T-cell (primary cell): ENCODE measurements at regions not wholly inside any gene's neighbourhood (a gene's known extent, or its start where the extent isn't known, plus 50 kb on each side); places are given as distances from the start of the nearest gene placed in this dataset.

Experiments
- ATAC-seq, 4 experiments: fragments of 200-7000 bp in 3 of 4; fragments of 150-1000 bp in 1 of 4; cut with Tn5 transposase; replicated peaks in 1 of 4; 1 replicate in 3 of 4; 2 replicates in 1 of 4; pipeline ENCODE4 v1.10.0; 2021; ENCODE audit warnings: moderate library complexity in 3 of 4, mild to moderate bottlenecking in 2 of 4, moderate number of reproducible peaks in 1 of 4
- CTCF ChIA-PET, 2 donors: fragments of 300-600 bp; sonication (Branson Sonifier 250); formaldehyde crosslinking; loops; one replicate each; lab custom pipeline; 2022; ENCODE audit warnings: antibody characterized with exemption in 2 of 2; lab: Charles Lee
- POLR2A ChIA-PET, 2 donors: fragments of 300-600 bp; sonication (Branson Sonifier 250); formaldehyde crosslinking; loops; one replicate each; lab custom pipeline; 2022; ENCODE audit warnings: antibody characterized with exemption in 2 of 2; lab: Charles Lee
- DNase-seq, 35 experiments: peaks; one replicate each; pipeline versions ENCODE4 v3.0.0 to v3.0.0-alpha.2; 2013 to 2023
- H3K27ac ChIP-seq: one replicate; pipeline ENCODE4 v1.5.1; 2013; ENCODE audit warnings: low read length
- H3K27me3 ChIP-seq, 2 experiments: replicated peaks in 1 of 2; 1 replicate in 1 of 2; 2 replicates in 1 of 2; pipeline versions ENCODE4 v1.6.1 to v1.7.0; 2013; ENCODE audit warnings: low read length in 1 of 2, mixed read lengths in 1 of 2; ENCODE audit not compliant: control insufficient read depth in 2 of 2, insufficient read depth in 2 of 2; ENCODE audit errors: extremely low read depth in 1 of 2
- H3K36me3 ChIP-seq, 2 donors: 1 replicate in 1 of 2; 2 replicates in 1 of 2; pipeline versions ENCODE4 v1.6.1 to v1.7.0; 2013; ENCODE audit warnings: low read length in 1 of 2; ENCODE audit not compliant: control insufficient read depth in 2 of 2, insufficient read depth in 1 of 2; ENCODE audit errors: extremely low read depth in 1 of 2
- H3K4me1 ChIP-seq, 2 experiments: 1 replicate in 1 of 2; 2 replicates in 1 of 2; pipeline versions ENCODE4 v1.6.1 to v1.7.0; 2013; ENCODE audit warnings: low read length in 2 of 2, mixed read lengths in 1 of 2; ENCODE audit not compliant: insufficient read depth in 2 of 2, control insufficient read depth in 1 of 2; ENCODE audit errors: extremely low read depth in 1 of 2
- H3K4me3 ChIP-seq, 2 donors: 1 replicate in 1 of 2; 2 replicates in 1 of 2; pipeline versions ENCODE4 v1.5.1 to v1.7.0; 2013; ENCODE audit warnings: mild to moderate bottlenecking in 2 of 2, low read length in 1 of 2, moderate library complexity in 1 of 2; ENCODE audit not compliant: control insufficient read depth in 1 of 2; ENCODE audit errors: extremely low read depth in 1 of 2
- H3K9me3 ChIP-seq: 2 replicates; pipeline ENCODE4 v1.7.0; 2013
- H3K27ac Mint-ChIP-seq, 2 donors: one replicate each; pipeline ENCODE4 v1.8.0; 2020 to 2021; ENCODE audit warnings: mild to moderate bottlenecking in 2 of 2, mixed read lengths in 2 of 2
- H3K27me3 Mint-ChIP-seq, 2 donors: one replicate each; pipeline ENCODE4 v1.8.0; 2021 to 2022; ENCODE audit warnings: mixed read lengths in 2 of 2
- H3K36me3 Mint-ChIP-seq: one replicate; pipeline ENCODE4 v1.8.0; 2021; ENCODE audit warnings: mixed read lengths
- H3K4me1 Mint-ChIP-seq, 3 donors: one replicate each; pipeline ENCODE4 v1.8.0; 2020 to 2022; ENCODE audit warnings: mixed read lengths in 3 of 3, mild to moderate bottlenecking in 1 of 3
- H3K4me3 Mint-ChIP-seq, 3 donors: one replicate each; pipeline ENCODE4 v1.8.0; 2020 to 2022; ENCODE audit warnings: mild to moderate bottlenecking in 3 of 3, mixed read lengths in 3 of 3, moderate library complexity in 3 of 3
- H3K9me3 Mint-ChIP-seq, 3 donors: one replicate each; pipeline ENCODE4 v1.8.0; 2020 to 2022; ENCODE audit warnings: mixed read lengths in 3 of 3
- WGBS: methylation state at CpG from one replicate; pipeline ENCODE4 v1.1.5; 2013; ENCODE audit warnings: missing lambda C conversion rate; ENCODE audit not compliant: insufficient coverage; 5-methylcytosine and 5-hydroxymethylcytosine counted together

- Mint-ChIP-seq H3K4me1 (no peaks in the 10 kb centered on the region), H3K27ac (no peak overlapping the region), H3K9me3 (no peaks in the 10 kb centered on the region), H3K27me3 (peaks cover 10 to 16% of the 10 kb centered on the region in 2 donors), H3K4me3 (no peak overlapping the region), H3K36me3 (no peaks in the 10 kb centered on the region)
- ATAC-seq (no peak), DNase-seq (no peak)
- Histone ChIP-seq H3K36me3 (no peaks in the 10 kb centered on the region), H3K4me3 (no peak overlapping the region), H3K4me1 (no peaks in the 10 kb centered on the region), H3K27ac (no peak overlapping the region), H3K27me3 (no peaks in the 10 kb centered on the region), H3K9me3 (no peaks in the 10 kb centered on the region)
- ChIA-PET POLR2A (no interaction called here), CTCF (interaction anchor here in 1 of 2 donors (0.6 kb wide), 1 partner anchor 13 kb away, joined by 5 read pairs; no protein-coding TSS in a partner anchor)
- 80% methylated on average over 1 of the region's 5 CpGs for WGBS
Measured at GRCh38 chr12:28023156-28023887, 50.8 kb upstream of the PTHLH start.

GRCh38 chr12:28024231-28024995 is 51.9 kb upstream of the PTHLH start:
- CTCF ChIA-PET = no interaction called here
- POLR2A ChIA-PET = no interaction called here

DNA sequence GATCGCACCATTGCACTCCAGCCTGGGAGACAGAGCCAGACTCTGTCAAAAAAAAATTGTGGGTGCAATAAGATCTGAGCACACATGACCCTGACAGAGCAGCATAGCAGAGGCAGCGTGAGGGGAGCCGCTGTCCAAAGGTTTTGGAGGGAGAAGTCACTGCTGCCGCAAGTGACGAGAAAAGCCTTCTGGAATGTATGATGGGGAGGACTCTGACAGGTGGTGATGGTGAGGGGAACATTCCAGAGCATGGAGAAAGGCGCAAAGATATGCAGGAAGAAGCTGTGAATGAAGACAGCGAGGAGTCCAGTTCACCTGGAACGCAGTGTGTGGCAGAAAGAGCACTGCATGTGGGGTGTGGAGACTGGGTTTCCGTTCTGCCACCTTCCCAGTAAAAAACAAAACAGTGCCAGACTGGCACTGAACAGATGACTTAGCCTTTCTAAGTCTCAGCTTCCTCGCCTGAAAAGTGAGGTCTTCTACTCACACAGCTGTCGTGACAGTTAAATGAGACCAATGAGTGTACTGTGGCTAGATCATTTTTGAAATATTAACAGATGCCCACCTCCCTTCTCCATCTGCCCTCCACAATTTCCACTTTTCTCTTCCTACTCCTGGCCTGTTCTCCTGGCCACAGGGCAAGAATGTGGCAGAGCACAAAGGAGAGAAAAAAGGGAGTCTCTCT is 53.4 kb upstream of the PTHLH start:
- H3K4me1 ChIP-seq = no peaks in the 10 kb centered on the region
- Mint-ChIP-seq H3K36me3 (no peaks in the 10 kb centered on the region), H3K4me3 (no peak overlapping the region), H3K9me3 (no peaks in the 10 kb centered on the region), H3K4me1 (no peaks in the 10 kb centered on the region), H3K27ac (no peak overlapping the region), H3K27me3 (peaks cover 10 to 16% of the 10 kb centered on the region in 2 donors)
- ChIA-PET POLR2A (no interaction called here), CTCF (no interaction called here)
- H3K36me3 ChIP-seq = no peaks in the 10 kb centered on the region
- WGBS = 97% methylated on average over 8 of the region's 11 CpGs
- ATAC-seq = no peak
- DNase-seq = no peak
- H3K4me3 ChIP-seq = no peak overlapping the region
- no peak overlapping the region for H3K27ac ChIP-seq
- H3K27me3 ChIP-seq = no peaks in the 10 kb centered on the region
- no peaks in the 10 kb centered on the region for H3K9me3 ChIP-seq

More at GRCh38 chr12:28024231-28024995, 51.9 kb upstream of the PTHLH start:
- Mint-ChIP-seq H3K4me3 (no peak overlapping the region), H3K27ac (no peak overlapping the region), H3K27me3 (peaks cover 10 to 16% of the 10 kb centered on the region in 2 donors), H3K9me3 (no peaks in the 10 kb centered on the region), H3K36me3 (no peaks in the 10 kb centered on the region), H3K4me1 (no peaks in the 10 kb centered on the region)
- Histone ChIP-seq H3K27me3 (no peaks in the 10 kb centered on the region), H3K27ac (no peak overlapping the region), H3K9me3 (no peaks in the 10 kb centered on the region), H3K4me1 (no peaks in the 10 kb centered on the region), H3K36me3 (no peaks in the 10 kb centered on the region), H3K4me3 (no peak overlapping the region)
- no peak for ATAC-seq
- no CpG with 5 or more reads among the region's 3 CpGs for WGBS
- DNase-seq = no peak

GRCh38 chr12:28026701-28027100 is 54.2 kb upstream of the PTHLH start:
- H3K9me3 Mint-ChIP-seq = no peaks in the 10 kb centered on the region
- Histone ChIP-seq H3K36me3 (no peaks in the 10 kb centered on the region), H3K4me1 (no peaks in the 10 kb centered on the region), H3K4me3 (no peak overlapping the region), H3K27ac (no peak overlapping the region), H3K9me3 (no peaks in the 10 kb centered on the region), H3K27me3 (no peaks in the 10 kb centered on the region)
- ChIA-PET CTCF (no interaction called here), POLR2A (no interaction called here)
- WGBS = 50% methylated on average over 1 of the region's 5 CpGs
- peaks cover 10 to 16% of the 10 kb centered on the region in 2 donors for H3K27me3 Mint-ChIP-seq
- no peaks in the 10 kb centered on the region for H3K4me1 Mint-ChIP-seq
- H3K36me3 Mint-ChIP-seq = no peaks in the 10 kb centered on the region
- H3K4me3 Mint-ChIP-seq = no peak overlapping the region
- H3K27ac Mint-ChIP-seq = no peak overlapping the region
- no peak for ATAC-seq
- DNase-seq = no peak

- H3K27me3 ChIP-seq = no peaks in the 10 kb centered on the region
- Mint-ChIP-seq H3K9me3 (no peaks in the 10 kb centered on the region), H3K27me3 (peaks cover 10 to 14% of the 10 kb centered on the region in 2 donors), H3K36me3 (no peaks in the 10 kb centered on the region), H3K4me3 (no peak overlapping the region), H3K4me1 (no peaks in the 10 kb centered on the region), H3K27ac (no peak overlapping the region)
- WGBS = 44% methylated on average over 5 of the region's 5 CpGs
- POLR2A ChIA-PET = no interaction called here
- H3K27ac ChIP-seq = no peak overlapping the region
- H3K4me3 ChIP-seq = no peak overlapping the region
- ATAC-seq (no peak), DNase-seq (no peak)
- CTCF ChIA-PET = no interaction called here
- no peaks in the 10 kb centered on the region for H3K9me3 ChIP-seq
- no peaks in the 10 kb centered on the region for H3K4me1 ChIP-seq
- no peaks in the 10 kb centered on the region for H3K36me3 ChIP-seq
Measured at GRCh38 chr12:28027328-28027727, 54.8 kb upstream of the PTHLH start.

DNA sequence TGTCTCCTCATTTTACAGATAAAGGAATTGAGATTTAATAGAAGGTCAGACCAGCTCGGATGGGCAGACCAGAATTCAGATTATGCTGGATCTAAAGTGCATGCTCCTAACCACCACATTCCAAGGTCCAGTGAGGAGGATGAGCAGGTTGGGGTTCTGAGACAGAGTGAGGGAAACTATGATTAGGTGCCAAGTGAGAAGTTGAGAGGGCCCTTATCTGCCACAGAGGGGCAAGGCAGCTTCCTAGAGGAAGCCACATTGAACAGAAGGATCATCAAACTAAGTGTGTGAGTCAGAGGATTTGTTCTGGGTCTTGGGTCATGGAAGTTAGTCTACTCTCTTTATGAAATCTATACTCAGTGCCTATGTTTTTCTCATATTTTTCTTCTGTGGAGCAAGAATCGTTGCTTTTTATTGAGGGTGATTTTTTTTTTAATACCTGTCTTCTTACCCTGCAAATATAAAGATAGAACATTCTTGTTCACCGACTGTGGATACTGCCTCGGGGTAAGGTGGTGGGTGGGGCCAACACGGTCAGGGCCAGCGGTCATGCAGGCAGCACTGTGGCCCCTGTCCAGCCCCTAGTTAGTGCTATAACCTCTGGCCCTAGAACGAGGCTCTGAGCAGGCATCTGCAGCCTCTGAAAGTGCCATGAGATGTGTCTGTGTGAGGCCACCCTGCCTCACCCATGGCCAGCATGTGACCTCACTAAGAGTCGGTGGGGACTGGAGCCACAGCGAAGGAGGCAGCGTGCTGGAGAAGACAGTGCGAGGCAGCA is 55.6 kb upstream of the PTHLH start:
- no peaks in the 10 kb centered on the region for H3K4me1 Mint-ChIP-seq

More for the DNA sequence above, 55.6 kb upstream of the PTHLH start:
- H3K27me3 Mint-ChIP-seq = peaks cover 9 to 12% of the 10 kb centered on the region in 2 donors
- ATAC-seq = no peak
- Histone ChIP-seq H3K36me3 (no peaks in the 10 kb centered on the region), H3K4me1 (no peaks in the 10 kb centered on the region), H3K9me3 (no peaks in the 10 kb centered on the region), H3K4me3 (no peak overlapping the region), H3K27ac (no peak overlapping the region), H3K27me3 (no peaks in the 10 kb centered on the region)
- H3K9me3 Mint-ChIP-seq = no peaks in the 10 kb centered on the region
- WGBS = 90% methylated on average over 7 of the region's 11 CpGs
- POLR2A ChIA-PET = interaction anchor here in 1 of 2 donors (0.6 kb wide), 1 partner anchor 11 kb away, joined by 3 read pairs; no protein-coding TSS in a partner anchor
- no peak for DNase-seq
- no peak overlapping the region for H3K4me3 Mint-ChIP-seq
- H3K36me3 Mint-ChIP-seq = no peaks in the 10 kb centered on the region
- H3K27ac Mint-ChIP-seq = no peak overlapping the region
- CTCF ChIA-PET = no interaction called here
